Spleen (tissue), 7 donors: ENCODE measurements at regions not wholly inside any gene's neighbourhood (a gene's known extent, or its start where the extent isn't known, plus 50 kb on each side); places are given as distances from the start of the nearest gene placed in this dataset.

Experiments used
- POLR2A ChIP-seq, 3 donors: fragments of 450-650 bp; IDR thresholded peaks; one replicate each; pipeline ENCODE4 v1.5.1; 2017; ENCODE audit warnings: antibody characterized with exemption in 3 of 3, mild to moderate bottlenecking in 1 of 3
- POLR2AphosphoS5 ChIP-seq, 3 donors: sonication (generic); formaldehyde crosslinking; IDR thresholded peaks; one replicate each; pipeline ENCODE4 v1.5.1; 2017; ENCODE audit warnings: antibody characterized with exemption in 3 of 3
- TF ChIP-seq, protein P1 (sequence below), 11 experiments: fragments of 200-600 bp in 7 of 11; fragments of 450-650 bp in 4 of 11; sonication (generic) in 4 of 11; IDR thresholded peaks in 8 of 11; conservative IDR thresholded peaks in 3 of 11; 1 replicate in 7 of 11; 2 replicates in 4 of 11; pipeline versions ENCODE4 v1.4.0 to v1.8.0; 2016 to 2021; ENCODE audit warnings: antibody characterized with exemption in 11 of 11, inconsistent platforms in 4 of 11, mild to moderate bottlenecking in 1 of 11
- donor health status: DM: no; HTN: no; CAD: no; lungs with moderate emphysema.
- donor health status: DM: no; HTN: no; CAD: no.
- donor health status: DM: no; HTN: no; CAD: no.

DNA sequence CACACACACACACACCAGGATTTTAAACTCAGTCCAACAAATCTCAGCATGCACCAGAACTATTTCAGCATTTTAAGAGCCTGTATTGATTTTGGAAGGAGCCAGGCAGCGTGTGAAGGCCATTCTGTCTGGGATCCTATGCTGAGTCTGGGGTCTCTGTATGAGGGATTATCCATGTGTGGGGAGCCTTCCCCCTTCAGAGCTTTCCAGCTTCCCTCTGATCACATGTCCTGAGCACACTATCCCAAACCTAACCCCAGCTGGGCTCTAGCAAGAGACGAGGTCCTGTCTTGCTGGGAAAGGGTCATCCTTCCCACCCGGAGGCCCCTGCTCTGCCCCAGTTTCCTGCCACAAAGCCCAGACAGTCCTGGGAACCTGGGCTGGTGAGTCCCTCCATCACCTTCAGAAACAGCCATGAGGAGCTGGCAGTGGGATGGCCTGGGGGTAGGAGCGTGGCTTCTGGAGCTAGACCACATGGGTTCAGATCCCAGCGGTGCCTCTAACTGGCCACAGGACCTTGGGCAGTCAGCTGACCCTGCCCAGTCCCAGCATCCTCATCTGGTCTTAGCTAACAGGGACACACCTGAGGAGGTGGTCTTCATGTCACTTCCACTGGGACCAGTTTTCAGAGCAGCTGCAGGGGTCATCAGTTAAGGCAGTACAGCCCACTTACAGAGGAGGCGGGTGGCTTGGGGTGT lies 79.6 kb upstream of the RET start:
- TF ChIP-seq, protein P1, sequence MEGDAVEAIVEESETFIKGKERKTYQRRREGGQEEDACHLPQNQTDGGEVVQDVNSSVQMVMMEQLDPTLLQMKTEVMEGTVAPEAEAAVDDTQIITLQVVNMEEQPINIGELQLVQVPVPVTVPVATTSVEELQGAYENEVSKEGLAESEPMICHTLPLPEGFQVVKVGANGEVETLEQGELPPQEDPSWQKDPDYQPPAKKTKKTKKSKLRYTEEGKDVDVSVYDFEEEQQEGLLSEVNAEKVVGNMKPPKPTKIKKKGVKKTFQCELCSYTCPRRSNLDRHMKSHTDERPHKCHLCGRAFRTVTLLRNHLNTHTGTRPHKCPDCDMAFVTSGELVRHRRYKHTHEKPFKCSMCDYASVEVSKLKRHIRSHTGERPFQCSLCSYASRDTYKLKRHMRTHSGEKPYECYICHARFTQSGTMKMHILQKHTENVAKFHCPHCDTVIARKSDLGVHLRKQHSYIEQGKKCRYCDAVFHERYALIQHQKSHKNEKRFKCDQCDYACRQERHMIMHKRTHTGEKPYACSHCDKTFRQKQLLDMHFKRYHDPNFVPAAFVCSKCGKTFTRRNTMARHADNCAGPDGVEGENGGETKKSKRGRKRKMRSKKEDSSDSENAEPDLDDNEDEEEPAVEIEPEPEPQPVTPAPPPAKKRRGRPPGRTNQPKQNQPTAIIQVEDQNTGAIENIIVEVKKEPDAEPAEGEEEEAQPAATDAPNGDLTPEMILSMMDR (IDR thresholded peaks at IDR 0.05 in 8 of 11, conservative IDR thresholded peaks at IDR 0.05 in 3 of 11): no peak
- TF ChIP-seq POLR2A (IDR thresholded peaks at IDR 0.05) (no peak), POLR2AphosphoS5 (IDR thresholded peaks at IDR 0.05) (no peak)
